Nephron (organoid): ENCODE measurements at regions not wholly inside any gene's neighbourhood (a gene's known extent, or its start where the extent isn't known, plus 50 kb on each side); places are given as distances from the start of the nearest gene placed in this dataset.
A peak's percentile ranks its signal among the peaks of the same experiment; 100 is the strongest.

Experiments used
- H3K27ac Mint-ChIP-seq, 3 experiments: 2 replicates each; pipeline ENCODE4 v1.8.0; 2020; ENCODE audit warnings: mixed read lengths in 3 of 3, mild to moderate bottlenecking in 2 of 3, moderate library complexity in 1 of 3
- H3K27me3 Mint-ChIP-seq: 2 replicates; pipeline ENCODE4 v1.8.0; 2021; ENCODE audit warnings: low read depth, mild to moderate bottlenecking, moderate library complexity, mixed read lengths
- H3K36me3 Mint-ChIP-seq: 2 replicates; pipeline ENCODE4 v1.8.0; 2020; ENCODE audit warnings: low read depth, mixed read lengths
- H3K4me1 Mint-ChIP-seq: 2 replicates; pipeline ENCODE4 v1.8.0; 2020; ENCODE audit warnings: mixed read lengths
- H3K4me3 Mint-ChIP-seq, 3 experiments: 2 replicates each; pipeline ENCODE4 v1.8.0; 2020; ENCODE audit warnings: mild to moderate bottlenecking in 3 of 3, mixed read lengths in 3 of 3, moderate library complexity in 2 of 3
- H3K9me3 Mint-ChIP-seq: 2 replicates; pipeline ENCODE4 v1.8.0; 2020; ENCODE audit warnings: mixed read lengths
- TF ChIP-seq, protein P1 (sequence below), 3 experiments: fragments of 200-600 bp; sonication (generic); IDR thresholded peaks; one replicate each; pipeline ENCODE4 v1.5.0; 2021; ENCODE audit warnings: antibody characterized with exemption in 3 of 3; ENCODE audit not compliant: unreplicated experiment in 3 of 3

DNA sequence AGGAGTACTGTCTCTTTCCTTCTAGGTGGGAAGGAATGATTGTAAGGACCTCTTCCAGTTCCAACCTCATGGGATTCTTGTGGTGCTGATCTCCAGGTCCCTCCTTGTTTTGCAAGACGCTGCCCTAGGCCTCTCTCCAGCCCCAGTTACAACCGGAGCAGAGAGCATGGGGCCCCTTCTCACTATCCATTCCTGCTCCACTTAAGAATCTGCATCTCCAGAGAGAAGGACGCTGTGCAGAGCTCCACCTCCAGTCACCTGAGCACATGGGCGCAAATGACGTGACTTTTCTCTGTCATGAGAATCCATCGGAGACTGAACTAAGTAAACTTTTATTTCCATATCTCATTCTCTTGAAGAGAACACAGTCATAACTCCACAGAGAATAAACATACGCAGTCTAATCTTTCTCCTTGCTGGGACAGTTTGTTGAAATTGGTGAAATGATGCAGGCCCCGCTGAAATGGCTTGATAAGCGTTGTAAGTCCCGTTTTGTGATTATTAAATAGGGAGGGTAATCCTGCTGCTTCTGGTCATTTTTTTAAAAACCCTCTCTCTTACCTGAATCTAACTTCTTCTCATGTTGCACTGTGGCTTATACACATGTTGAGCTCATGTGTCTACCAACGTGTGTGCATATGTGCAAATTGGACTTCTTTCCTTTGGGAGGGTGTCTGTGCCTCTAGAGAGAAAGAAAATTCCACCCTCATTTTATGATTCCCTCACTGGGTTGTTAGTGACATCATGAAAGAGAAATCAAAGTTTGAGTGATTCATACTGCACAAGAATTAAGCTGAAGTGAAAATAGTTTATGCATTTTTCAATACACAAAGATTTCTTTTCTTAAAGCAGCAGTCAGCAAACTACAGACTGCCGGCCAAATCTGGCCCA is 133.2 kb upstream of the TBX20 start:
- no peaks in the 10 kb centered on the region for H3K36me3 Mint-ChIP-seq
- H3K9me3 Mint-ChIP-seq = no peaks in the 10 kb centered on the region
- no peak overlapping the region for H3K4me3 Mint-ChIP-seq
- no peak overlapping the region for H3K27ac Mint-ChIP-seq
- peaks cover 15% of the 10 kb centered on the region for H3K4me1 Mint-ChIP-seq
- no peaks in the 10 kb centered on the region for H3K27me3 Mint-ChIP-seq
- TF ChIP-seq, protein P1, sequence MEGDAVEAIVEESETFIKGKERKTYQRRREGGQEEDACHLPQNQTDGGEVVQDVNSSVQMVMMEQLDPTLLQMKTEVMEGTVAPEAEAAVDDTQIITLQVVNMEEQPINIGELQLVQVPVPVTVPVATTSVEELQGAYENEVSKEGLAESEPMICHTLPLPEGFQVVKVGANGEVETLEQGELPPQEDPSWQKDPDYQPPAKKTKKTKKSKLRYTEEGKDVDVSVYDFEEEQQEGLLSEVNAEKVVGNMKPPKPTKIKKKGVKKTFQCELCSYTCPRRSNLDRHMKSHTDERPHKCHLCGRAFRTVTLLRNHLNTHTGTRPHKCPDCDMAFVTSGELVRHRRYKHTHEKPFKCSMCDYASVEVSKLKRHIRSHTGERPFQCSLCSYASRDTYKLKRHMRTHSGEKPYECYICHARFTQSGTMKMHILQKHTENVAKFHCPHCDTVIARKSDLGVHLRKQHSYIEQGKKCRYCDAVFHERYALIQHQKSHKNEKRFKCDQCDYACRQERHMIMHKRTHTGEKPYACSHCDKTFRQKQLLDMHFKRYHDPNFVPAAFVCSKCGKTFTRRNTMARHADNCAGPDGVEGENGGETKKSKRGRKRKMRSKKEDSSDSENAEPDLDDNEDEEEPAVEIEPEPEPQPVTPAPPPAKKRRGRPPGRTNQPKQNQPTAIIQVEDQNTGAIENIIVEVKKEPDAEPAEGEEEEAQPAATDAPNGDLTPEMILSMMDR (IDR thresholded peaks at IDR 0.05; ENCODE audit: unreplicated experiment in 3 of 3) = no peak

DNA sequence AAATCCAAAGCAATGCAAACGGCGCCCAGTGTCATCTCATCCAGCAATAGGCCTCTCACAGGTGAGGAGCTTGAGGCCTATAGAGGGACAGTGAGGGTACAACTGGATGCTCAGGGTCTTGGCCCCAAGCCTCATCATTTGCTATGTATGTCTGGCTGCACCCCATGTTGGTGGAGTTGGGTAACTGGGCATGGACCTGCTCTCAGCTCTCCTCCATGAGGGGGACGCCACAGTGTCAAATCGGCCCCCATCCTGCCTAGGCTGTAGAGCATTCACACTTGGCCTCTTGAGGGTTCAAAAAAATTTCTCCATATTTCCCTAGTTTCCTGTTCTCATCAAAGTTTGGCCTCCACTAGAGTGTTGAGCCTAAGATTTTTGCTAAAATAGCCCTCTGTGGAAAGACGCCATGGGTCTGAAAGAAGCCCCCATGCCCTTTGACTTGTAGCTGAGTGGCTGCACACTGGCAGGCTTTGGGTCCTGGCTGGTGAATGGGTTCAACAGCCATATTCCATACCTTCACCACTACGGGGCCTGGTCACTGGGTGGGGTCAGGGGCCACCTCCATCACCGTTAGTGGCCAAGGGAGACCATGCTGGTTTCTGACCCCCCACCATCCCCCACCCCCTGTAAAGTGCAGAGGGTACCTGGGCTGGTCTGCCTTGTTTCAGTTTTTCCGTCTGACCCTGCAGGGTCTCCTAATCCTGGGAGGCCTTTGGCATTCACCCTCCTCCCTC is 132.3 kb upstream of the TBX20 start:
- Mint-ChIP-seq H3K36me3 (no peaks in the 10 kb centered on the region), H3K27me3 (no peaks in the 10 kb centered on the region), H3K4me1 (peaks cover 15% of the 10 kb centered on the region), H3K4me3 (no peak overlapping the region), H3K9me3 (no peaks in the 10 kb centered on the region), H3K27ac (no peak overlapping the region)
- TF ChIP-seq, protein P1 (IDR thresholded peaks at IDR 0.05; ENCODE audit: unreplicated experiment in 3 of 3) = no peak

DNA sequence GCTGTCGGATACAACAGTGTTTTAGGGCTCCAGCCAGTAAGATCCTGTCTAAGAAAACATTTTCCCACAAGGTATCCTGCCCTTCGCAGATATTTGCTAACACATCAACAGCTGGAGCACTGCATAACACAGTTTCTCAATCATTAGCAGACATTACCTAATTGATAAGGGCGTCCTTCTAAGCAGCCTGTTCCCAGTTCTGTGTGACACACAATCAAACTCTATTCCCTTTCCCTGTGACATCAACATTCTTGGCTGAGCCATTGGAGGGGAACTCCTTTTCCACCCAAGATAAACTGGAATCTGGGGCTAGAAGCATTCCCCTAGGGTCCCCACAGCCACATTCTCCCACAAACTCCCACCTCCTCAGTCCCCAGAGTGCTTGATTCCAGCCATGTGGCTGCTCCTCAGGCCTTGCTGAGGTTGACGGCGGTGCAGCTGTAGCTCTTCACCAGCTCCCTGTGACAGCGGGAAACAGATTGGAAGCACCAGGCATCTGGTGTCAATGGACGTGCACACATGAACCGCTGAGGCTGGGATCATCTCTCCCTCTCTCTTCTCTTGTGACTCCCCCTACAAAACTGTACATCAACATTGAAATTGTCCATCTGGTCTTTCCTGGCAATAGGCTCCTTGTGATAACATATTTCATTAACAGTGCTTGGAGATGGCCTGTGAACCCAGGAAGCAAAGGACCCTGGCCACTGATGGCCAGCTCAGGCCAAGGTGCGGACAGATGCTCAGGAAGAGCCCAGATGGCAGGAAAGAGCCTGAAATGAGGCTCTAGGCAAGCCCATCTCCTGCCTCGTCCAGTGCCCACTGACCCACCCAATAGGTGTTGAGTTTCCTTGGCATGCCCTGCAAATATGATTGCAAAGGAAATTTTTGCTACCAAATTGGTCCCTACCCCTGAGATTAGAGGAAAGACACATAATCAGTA is 131.1 kb upstream of the TBX20 start:
- TF ChIP-seq, protein P1 (IDR thresholded peaks at IDR 0.05; ENCODE audit: unreplicated experiment in 3 of 3) = no peak
- Mint-ChIP-seq H3K9me3 (no peaks in the 10 kb centered on the region), H3K27ac (peak overlapping the region in 1 of 3 experiments; percentile 6), H3K4me1 (peaks cover 15% of the 10 kb centered on the region), H3K4me3 (no peak overlapping the region), H3K36me3 (no peaks in the 10 kb centered on the region), H3K27me3 (no peaks in the 10 kb centered on the region)

DNA sequence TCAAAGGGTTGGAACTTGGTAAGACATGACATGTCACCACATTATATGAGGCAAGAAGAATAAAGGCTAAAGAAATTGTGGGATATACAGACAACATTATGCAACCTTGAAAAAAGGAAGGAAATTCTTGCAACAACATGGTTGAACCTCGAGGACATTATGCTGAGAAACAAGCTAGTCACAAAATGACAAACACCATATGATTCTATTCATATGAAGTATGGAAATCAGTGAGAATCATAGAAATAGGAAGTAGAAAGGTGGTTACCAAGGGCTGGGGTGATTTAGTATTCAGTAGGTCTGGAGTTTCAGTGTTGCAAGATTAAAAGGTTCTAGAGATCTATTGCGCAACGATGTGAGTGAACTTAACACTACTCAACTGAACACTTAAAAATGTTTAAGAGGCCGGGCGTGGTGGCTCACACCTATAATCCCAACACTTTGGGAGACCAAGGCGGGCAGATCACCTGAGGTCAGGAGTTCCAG is 126.9 kb upstream of the TBX20 start:
- TF ChIP-seq, protein P1 (IDR thresholded peaks at IDR 0.05; ENCODE audit: unreplicated experiment in 3 of 3) = no peak
- Mint-ChIP-seq H3K9me3 (no peaks in the 10 kb centered on the region), H3K4me3 (no peak overlapping the region), H3K27me3 (peaks cover 3% of the 10 kb centered on the region), H3K27ac (no peak overlapping the region), H3K36me3 (no peaks in the 10 kb centered on the region), H3K4me1 (peaks cover 16% of the 10 kb centered on the region)

DNA sequence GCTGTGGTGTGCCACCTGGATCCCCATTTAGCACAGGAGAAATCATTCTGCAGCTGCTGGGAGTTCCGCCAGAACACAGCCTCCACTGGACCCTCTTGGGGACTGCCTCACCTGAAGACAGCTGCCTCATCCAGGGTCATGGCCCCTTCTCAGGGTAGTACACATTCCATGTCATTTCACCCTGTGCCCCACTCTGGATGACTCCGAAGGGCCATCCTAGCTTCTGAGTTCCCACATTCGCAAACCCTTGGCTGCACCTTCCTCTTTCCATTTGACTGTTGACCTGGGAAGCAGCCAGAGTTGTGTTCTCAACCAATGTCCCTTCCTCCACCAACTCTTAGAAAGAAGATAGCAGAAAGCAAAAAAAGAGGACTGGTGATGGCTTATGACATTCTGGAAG is 125.6 kb upstream of the TBX20 start:
- Mint-ChIP-seq H3K4me3 (no peak overlapping the region), H3K27me3 (peaks cover 8% of the 10 kb centered on the region), H3K9me3 (peaks cover 5% of the 10 kb centered on the region), H3K27ac (no peak overlapping the region), H3K4me1 (peaks cover 9% of the 10 kb centered on the region), H3K36me3 (no peaks in the 10 kb centered on the region)
- TF ChIP-seq, protein P1 (IDR thresholded peaks at IDR 0.05; ENCODE audit: unreplicated experiment in 3 of 3) = no peak
